Right lobe of liver (tissue), 6 donors: ENCODE measurements at regions not wholly inside any gene's neighbourhood (a gene's known extent, or its start where the extent isn't known, plus 50 kb on each side); places are given as distances from the start of the nearest gene placed in this dataset.

Source experiments
- ATAC-seq, 4 donors: fragments of 200-7000 bp; cut with Tn5 transposase; one replicate each; pipeline ENCODE4 v1.9.1; 2020; ENCODE audit warnings: mild to moderate bottlenecking in 4 of 4, moderate library complexity in 4 of 4
- DNase-seq, 3 donors: peaks; one replicate each; pipeline ENCODE4 v3.0.0-alpha.2; 2020
- H3K27ac ChIP-seq, 3 donors: fragments of 200-600 bp; one replicate each; pipeline ENCODE4 v1.8.0; 2022
- H3K27me3 ChIP-seq, 2 donors: fragments of 200-600 bp; one replicate each; pipeline ENCODE4 v1.8.0; 2022
- H3K36me3 ChIP-seq, 4 donors: fragments of 200-600 bp; sonication (generic) in 1 of 4; one replicate each; pipeline versions ENCODE4 v1.5.1 to v1.8.0; 2017 to 2022; ENCODE audit warnings: control low read depth in 1 of 4
- H3K4me1 ChIP-seq, 4 donors: fragments of 200-600 bp; sonication (generic) in 1 of 4; one replicate each; pipeline versions ENCODE4 v1.5.1 to v1.8.0; 2017 to 2022; ENCODE audit warnings: control low read depth in 1 of 4
- H3K4me3 ChIP-seq, 3 donors: fragments of 200-600 bp; one replicate each; pipeline ENCODE4 v1.8.0; 2022
- H3K9me3 ChIP-seq, 4 donors: fragments of 200-600 bp; sonication (generic) in 1 of 4; one replicate each; pipeline versions ENCODE4 v1.5.1 to v1.8.0; 2017 to 2022; ENCODE audit warnings: control low read depth in 1 of 4
- POLR2A ChIP-seq: fragments of 450-650 bp; IDR thresholded peaks from one replicate; pipeline ENCODE4 v1.6.1; 2017; ENCODE audit warnings: antibody characterized with exemption, mild to moderate bottlenecking
- WGBS: methylation state at CpG from one replicate; pipeline ENCODE4 v1.1.6; 2018; ENCODE audit warnings: low coverage, low lambda C conversion rate; ENCODE audit not compliant: insufficient coverage; ENCODE audit errors: missing lambda C conversion rate; 5-methylcytosine and 5-hydroxymethylcytosine counted together
- intact Hi-C, 2 donors: fragments of 100-400 bp; cut with DNase I; formaldehyde crosslinking; loops; one replicate each; pipeline versions ENCODE4 v1.11.2 to v1.14.1; 2022
- TF ChIP-seq, protein P1 (sequence below), 4 donors: fragments of 200-600 bp in 3 of 4; fragments of 450-650 bp in 1 of 4; IDR thresholded peaks; one replicate each; pipeline versions ENCODE4 v1.5.1 to v1.8.0; 2016 to 2022; ENCODE audit warnings: antibody characterized with exemption in 4 of 4, mild to moderate bottlenecking in 2 of 4
- donor health status: DM: no; HTN: yes; CAD: no.
- donor health status: DM: no; HTN: no; CAD: no.
- donor health status: DM: no; HTN: no; CAD: no.
- donor health status: DM: no; HTN: yes; CAD: no.
- donor health status: DM: no; HTN: yes; CAD: no.

DNA sequence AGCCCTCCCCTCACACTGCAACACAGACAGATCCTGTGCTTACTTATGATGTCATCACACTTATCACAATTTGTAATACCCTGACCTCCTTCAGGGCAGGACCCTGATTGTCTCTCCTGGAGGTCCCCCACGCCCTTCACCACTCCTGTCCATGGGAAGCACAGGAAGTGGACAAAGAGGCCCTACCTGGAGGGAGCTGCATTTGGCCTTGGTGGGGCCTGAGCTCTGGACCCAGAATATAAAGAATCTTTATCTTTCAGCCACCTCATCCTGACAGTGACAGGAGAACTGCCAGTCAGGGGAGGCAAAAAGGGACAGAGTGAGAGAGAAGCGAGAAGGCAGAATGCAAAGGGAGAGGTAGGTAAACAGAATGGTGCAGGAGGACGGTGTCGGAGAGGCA is 303.4 kb upstream of the N4BP1 start:
- ATAC-seq (no peak), DNase-seq (no peak)
- intact Hi-C loops, result no loop called here
- H3K9me3 ChIP-seq, result no peaks in the 10 kb centered on the region
- H3K4me3 ChIP-seq, result no peak overlapping the region
- H3K27me3 ChIP-seq, result no peaks in the 10 kb centered on the region
- H3K4me1 ChIP-seq, result no peaks in the 10 kb centered on the region
- TF ChIP-seq, protein P1, sequence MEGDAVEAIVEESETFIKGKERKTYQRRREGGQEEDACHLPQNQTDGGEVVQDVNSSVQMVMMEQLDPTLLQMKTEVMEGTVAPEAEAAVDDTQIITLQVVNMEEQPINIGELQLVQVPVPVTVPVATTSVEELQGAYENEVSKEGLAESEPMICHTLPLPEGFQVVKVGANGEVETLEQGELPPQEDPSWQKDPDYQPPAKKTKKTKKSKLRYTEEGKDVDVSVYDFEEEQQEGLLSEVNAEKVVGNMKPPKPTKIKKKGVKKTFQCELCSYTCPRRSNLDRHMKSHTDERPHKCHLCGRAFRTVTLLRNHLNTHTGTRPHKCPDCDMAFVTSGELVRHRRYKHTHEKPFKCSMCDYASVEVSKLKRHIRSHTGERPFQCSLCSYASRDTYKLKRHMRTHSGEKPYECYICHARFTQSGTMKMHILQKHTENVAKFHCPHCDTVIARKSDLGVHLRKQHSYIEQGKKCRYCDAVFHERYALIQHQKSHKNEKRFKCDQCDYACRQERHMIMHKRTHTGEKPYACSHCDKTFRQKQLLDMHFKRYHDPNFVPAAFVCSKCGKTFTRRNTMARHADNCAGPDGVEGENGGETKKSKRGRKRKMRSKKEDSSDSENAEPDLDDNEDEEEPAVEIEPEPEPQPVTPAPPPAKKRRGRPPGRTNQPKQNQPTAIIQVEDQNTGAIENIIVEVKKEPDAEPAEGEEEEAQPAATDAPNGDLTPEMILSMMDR (IDR thresholded peaks at IDR 0.05), result no peak
- no peak for TF ChIP-seq POLR2A
- H3K27ac ChIP-seq, result no peak overlapping the region
- 28% methylated on average over 4 of the region's 4 CpGs for WGBS
- no peaks in the 10 kb centered on the region for H3K36me3 ChIP-seq

DNA sequence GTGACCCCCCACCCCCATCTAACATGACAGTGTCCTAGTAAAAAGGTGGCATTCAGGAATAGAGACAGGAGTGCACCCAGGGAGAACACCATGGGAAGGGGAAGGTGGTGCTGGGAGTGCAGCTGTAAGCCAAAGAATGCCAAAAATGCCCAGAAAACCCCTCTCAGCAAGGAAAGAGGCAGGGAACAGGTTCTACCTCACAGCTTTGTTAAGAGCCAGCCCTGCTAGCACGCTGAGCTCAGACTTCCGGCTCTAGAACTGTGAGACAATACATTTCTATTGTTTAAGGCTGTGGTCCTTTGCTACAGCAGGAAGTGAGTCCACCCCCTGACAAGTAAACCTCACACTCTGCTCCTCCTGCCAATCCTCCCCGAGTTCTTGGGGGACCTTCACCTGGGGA is 302.4 kb upstream of the N4BP1 start:
- Histone ChIP-seq H3K4me1 (no peaks in the 10 kb centered on the region), H3K27me3 (no peaks in the 10 kb centered on the region), H3K27ac (no peak overlapping the region), H3K4me3 (no peak overlapping the region), H3K36me3 (no peaks in the 10 kb centered on the region), H3K9me3 (no peaks in the 10 kb centered on the region)
- intact Hi-C loops, result no loop called here
- no peak for ATAC-seq
- TF ChIP-seq POLR2A, result no peak
- TF ChIP-seq, protein P1 (IDR thresholded peaks at IDR 0.05), result no peak
- 25% methylated on average over 1 of the region's 3 CpGs for WGBS
- DNase-seq, result no peak

GRCh38 chr16:48911700-48912099 is 301.7 kb upstream of the N4BP1 start:
- no peak for DNase-seq
- ATAC-seq, result no peak
- Histone ChIP-seq H3K4me1 (no peaks in the 10 kb centered on the region), H3K9me3 (no peaks in the 10 kb centered on the region), H3K27ac (no peak overlapping the region), H3K36me3 (no peaks in the 10 kb centered on the region), H3K4me3 (no peak overlapping the region), H3K27me3 (no peaks in the 10 kb centered on the region)
- 21% methylated on average over 5 of the region's 5 CpGs for WGBS
- intact Hi-C loops, result no loop called here
- TF ChIP-seq, protein P1 (IDR thresholded peaks at IDR 0.05), result no peak
- no peak for TF ChIP-seq POLR2A

DNA sequence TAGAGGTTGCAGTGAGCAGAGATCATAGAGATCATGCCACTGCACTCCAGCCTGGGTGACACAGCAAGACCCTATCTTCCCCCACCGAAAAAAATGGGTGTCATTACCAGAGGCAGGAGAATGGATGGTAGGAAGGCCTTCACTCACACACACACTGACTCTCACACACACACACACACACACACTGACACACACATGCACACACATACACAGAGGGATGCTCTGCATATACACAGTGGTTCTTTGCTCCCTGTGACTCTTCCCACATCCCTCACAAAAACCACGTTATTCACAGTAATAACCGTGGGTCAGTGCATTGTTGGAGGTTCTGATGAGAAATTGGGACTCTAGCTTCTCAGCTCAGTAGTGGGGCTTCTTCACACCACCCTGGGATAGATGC is 300.2 kb upstream of the N4BP1 start:
- Histone ChIP-seq H3K4me3 (no peak overlapping the region), H3K27me3 (no peaks in the 10 kb centered on the region), H3K36me3 (no peaks in the 10 kb centered on the region), H3K4me1 (no peaks in the 10 kb centered on the region), H3K27ac (no peak overlapping the region), H3K9me3 (no peaks in the 10 kb centered on the region)
- WGBS, result 58% methylated on average over 3 of the region's 3 CpGs
- ATAC-seq (no peak), DNase-seq (no peak)
- intact Hi-C loops, result no loop called here
- TF ChIP-seq, protein P1 (IDR thresholded peaks at IDR 0.05), result no peak
- no peak for TF ChIP-seq POLR2A

DNA sequence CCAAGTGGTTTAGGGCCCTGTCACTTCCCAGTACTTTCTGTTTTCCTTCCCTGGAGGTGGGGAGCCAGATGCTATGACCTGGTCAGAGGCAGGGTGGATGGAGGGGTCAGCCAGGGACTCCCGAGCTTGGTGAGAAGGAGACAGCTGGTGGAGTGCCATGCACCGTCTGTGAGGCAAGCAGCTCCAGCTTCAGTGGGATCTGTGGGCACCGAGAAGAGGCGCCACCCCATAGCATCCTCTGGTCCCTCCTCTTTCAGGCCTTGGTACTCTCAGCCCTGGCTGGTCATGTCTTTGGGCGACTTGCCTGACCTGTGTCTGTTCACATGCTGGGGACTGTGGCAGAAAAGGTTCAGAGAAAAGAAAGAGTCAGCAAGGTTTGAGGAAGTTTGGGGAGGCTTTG is 299.3 kb upstream of the N4BP1 start:
- 29% methylated on average over 1 of the region's 5 CpGs for whole genome bisulfite sequencing
- H3K9me3 ChIP-seq, result no peaks in the 10 kb centered on the region
- TF ChIP-seq, protein P1 (IDR thresholded peaks at IDR 0.05), result no peak
- no peak for TF ChIP-seq POLR2A
- ATAC-seq (no peak), DNase-seq (no peak)
- H3K27ac ChIP-seq, result no peak overlapping the region
- no peaks in the 10 kb centered on the region for H3K4me1 ChIP-seq
- H3K36me3 ChIP-seq, result no peaks in the 10 kb centered on the region
- no peak overlapping the region for H3K4me3 ChIP-seq
- intact Hi-C loops, result no loop called here
- no peaks in the 10 kb centered on the region for H3K27me3 ChIP-seq
